WTC11 (cell line): ENCODE measurements at regions not wholly inside any gene's neighbourhood (a gene's known extent, or its start where the extent isn't known, plus 50 kb on each side); places are given as distances from the start of the nearest gene placed in this dataset.

ENCODE experiments used
- ATAC-seq: fragments of 200-7000 bp; cut with Tn5 transposase; 2 replicates; pipeline ENCODE4 v1.10.0; 2021; ENCODE audit warnings: mild to moderate bottlenecking, moderate library complexity
- CTCF ChIA-PET: fragments of 300-600 bp; sonication (Branson Sonifier 250); formaldehyde crosslinking; loops from one replicate; lab custom pipeline; 2021; ENCODE audit warnings: antibody characterized with exemption; lab: Charles Lee
- POLR2A ChIA-PET: fragments of 350-600 bp; sonication (Branson Sonifier 250); formaldehyde crosslinking; loops from one replicate; lab custom pipeline; 2021; ENCODE audit warnings: antibody characterized with exemption; lab: Charles Lee
- DNase-seq: peaks from one replicate; pipeline ENCODE4 v3.0.0; 2021; ENCODE audit warnings: low spot score
- H3K27ac Mint-ChIP-seq: 2 replicates; pipeline ENCODE4 v1.8.0; 2021; ENCODE audit warnings: mixed read lengths
- H3K27me3 Mint-ChIP-seq: 2 replicates; pipeline ENCODE4 v1.8.0; 2021; ENCODE audit warnings: low read depth, mild to moderate bottlenecking, moderate library complexity, mixed read lengths
- H3K36me3 Mint-ChIP-seq: 2 replicates; pipeline ENCODE4 v1.8.0; 2021; ENCODE audit warnings: mixed read lengths
- H3K4me1 Mint-ChIP-seq: 2 replicates; pipeline ENCODE4 v1.8.0; 2022; ENCODE audit warnings: mixed read lengths
- H3K4me3 Mint-ChIP-seq: 2 replicates; pipeline ENCODE4 v1.8.0; 2021; ENCODE audit warnings: mild to moderate bottlenecking, moderate library complexity, mixed read lengths
- H3K9me3 Mint-ChIP-seq: 2 replicates; pipeline ENCODE4 v1.8.0; 2021; ENCODE audit warnings: mixed read lengths
- ATF1 ChIP-seq: sonication (generic); formaldehyde crosslinking; IDR thresholded peaks from 2 replicates; pipeline ENCODE4 v1.8.1; 2023; ENCODE audit warnings: mild to moderate bottlenecking, moderate library complexity, missing genetic modification reagents
- CREB1 ChIP-seq: sonication (generic); formaldehyde crosslinking; IDR thresholded peaks from 2 replicates; pipeline ENCODE4 v1.8.0; 2023; ENCODE audit warnings: mild to moderate bottlenecking, missing genetic modification reagents
- CTCF ChIP-seq: fragments of 200-600 bp; IDR thresholded peaks from 2 replicates; pipeline ENCODE4 v1.8.0; 2022; ENCODE audit warnings: antibody characterized with exemption
- ELF4 ChIP-seq: sonication (generic); formaldehyde crosslinking; IDR thresholded peaks from 2 replicates; pipeline ENCODE4 v1.8.1; 2022; ENCODE audit warnings: low read depth, mild to moderate bottlenecking, moderate library complexity, missing genetic modification reagents
- EMX1 ChIP-seq: fragments of 250-450 bp; sonication (Bioruptor Pico); IDR thresholded peaks from 2 replicates; pipeline ENCODE4 v1.8.0; 2021; ENCODE audit warnings: mild to moderate bottlenecking
- GABPB1 ChIP-seq: sonication (generic); formaldehyde crosslinking; IDR thresholded peaks from 2 replicates; pipeline ENCODE4 v1.8.1; 2023; ENCODE audit warnings: mild to moderate bottlenecking, missing genetic modification reagents
- GRHL2 ChIP-seq: fragments of 250-450 bp; sonication (Bioruptor Pico); IDR thresholded peaks from 2 replicates; pipeline ENCODE4 v1.8.0; 2022; ENCODE audit warnings: mild to moderate bottlenecking, moderate library complexity; ENCODE audit not compliant: insufficient replicate concordance, severe bottlenecking
- GTF2I ChIP-seq: fragments of 250-450 bp; sonication (Bioruptor Pico); conservative IDR thresholded peaks from 2 replicates; pipeline ENCODE4 v1.4.0; 2021; ENCODE audit warnings: mild to moderate bottlenecking
- JAZF1 ChIP-seq: fragments of 250-450 bp; sonication (Bioruptor Pico); IDR thresholded peaks from 2 replicates; pipeline ENCODE4 v1.9.0; 2021; ENCODE audit warnings: moderate library complexity, mild to moderate bottlenecking, inconsistent platforms
- NFATC4 ChIP-seq: fragments of 250-450 bp; sonication (Bioruptor Pico); IDR thresholded peaks from 2 replicates; pipeline ENCODE4 v1.9.0; 2021; ENCODE audit warnings: mild to moderate bottlenecking
- NFYB ChIP-seq: sonication (generic); formaldehyde crosslinking; conservative IDR thresholded peaks from 2 replicates; pipeline ENCODE4 v1.8.0; 2022; ENCODE audit warnings: low read depth, missing genetic modification reagents
- SMAD4 ChIP-seq: sonication (generic); formaldehyde crosslinking; IDR thresholded peaks from 2 replicates; pipeline ENCODE4 v1.8.0; 2022; ENCODE audit warnings: mild to moderate bottlenecking, missing genetic modification reagents
- TP53 ChIP-seq: sonication (generic); formaldehyde crosslinking; IDR thresholded peaks from 2 replicates; pipeline ENCODE4 v1.8.1; 2023; ENCODE audit warnings: mild to moderate bottlenecking, missing genetic modification reagents
- ZBTB21 ChIP-seq: sonication (generic); formaldehyde crosslinking; IDR thresholded peaks from 2 replicates; pipeline ENCODE4 v1.8.1; 2023; ENCODE audit warnings: mild to moderate bottlenecking, missing genetic modification reagents, borderline replicate concordance
- ZNF138 ChIP-seq: sonication (generic); formaldehyde crosslinking; conservative IDR thresholded peaks from 2 replicates; pipeline ENCODE4 v1.8.1; 2022; ENCODE audit warnings: mild to moderate bottlenecking, moderate library complexity, missing genetic modification reagents
- ZNF263 ChIP-seq: sonication (generic); formaldehyde crosslinking; IDR thresholded peaks from 2 replicates; pipeline ENCODE4 v1.8.1; 2022; ENCODE audit warnings: low read depth, mild to moderate bottlenecking, moderate library complexity, missing genetic modification reagents
- ZNF532 ChIP-seq: fragments of 250-450 bp; sonication (Bioruptor Pico); IDR thresholded peaks from 2 replicates; pipeline ENCODE4 v1.9.0; 2021; ENCODE audit warnings: mild to moderate bottlenecking, borderline replicate concordance
- ZNF671 ChIP-seq: fragments of 250-450 bp; sonication (Bioruptor Pico); IDR thresholded peaks from 2 replicates; pipeline ENCODE4 v1.8.0; 2021; ENCODE audit warnings: mild to moderate bottlenecking
- TF ChIP-seq, protein P1 (sequence below): sonication (generic); formaldehyde crosslinking; IDR thresholded peaks from 2 replicates; pipeline ENCODE4 v1.8.1; 2023; ENCODE audit warnings: mild to moderate bottlenecking, missing genetic modification reagents
- TF ChIP-seq, protein P2 (sequence below): sonication (generic); formaldehyde crosslinking; IDR thresholded peaks from 2 replicates; pipeline ENCODE4 v1.8.1; 2022; ENCODE audit warnings: low read depth, missing genetic modification reagents, borderline replicate concordance

GRCh38 chr3:8286086-8286485 lies 215.5 kb upstream of the LMCD1 start:
- POLR2A ChIA-PET, result interaction anchor here (0.5 kb wide), 1 partner anchor 202 kb away, joined by 3 read pairs; no protein-coding TSS in a partner anchor
- Mint-ChIP-seq H3K27me3 (no peaks in the 10 kb centered on the region), H3K4me1 (peaks cover 21% of the 10 kb centered on the region)
- no peak for TF ChIP-seq CTCF
- TF ChIP-seq TP53, result no peak
- TF ChIP-seq ZNF138 (CRISPR knock-in tag), result no peak
- no peak for TF ChIP-seq JAZF1 (CRISPR knock-in tag)
- TF ChIP-seq NFYB (CRISPR knock-in tag), result no peak
- TF ChIP-seq, all 79 proteins: peak for 0
- H3K4me3 Mint-ChIP-seq, result no peak overlapping the region
- CTCF ChIA-PET, result interaction anchor here (0.7 to 1.2 kb wide), 2 partner anchors 46 to 175 kb away, joined by 3 to 4 read pairs; no protein-coding TSS in a partner anchor
- H3K27ac Mint-ChIP-seq, result no peak overlapping the region
- ATAC-seq (no peak), DNase-seq (no peak)
- H3K9me3 Mint-ChIP-seq, result peaks cover 16% of the 10 kb centered on the region
- no peaks in the 10 kb centered on the region for H3K36me3 Mint-ChIP-seq

- no peaks in the 10 kb centered on the region for H3K27me3 Mint-ChIP-seq
- TF ChIP-seq ELF4 (CRISPR knock-in tag), result no peak
- no peak for TF ChIP-seq SMAD4
- no peak for TF ChIP-seq EMX1 (CRISPR knock-in tag)
- no peak for TF ChIP-seq ZNF671 (CRISPR knock-in tag)
- TF ChIP-seq GABPB1 (CRISPR knock-in tag), result no peak
- TF ChIP-seq ZNF532, result no peak
- no peak for TF ChIP-seq ATF1 (CRISPR knock-in tag)
- no peak for TF ChIP-seq ZBTB21 (CRISPR knock-in tag)
- TF ChIP-seq GTF2I, result no peak
- TF ChIP-seq, protein P1, sequence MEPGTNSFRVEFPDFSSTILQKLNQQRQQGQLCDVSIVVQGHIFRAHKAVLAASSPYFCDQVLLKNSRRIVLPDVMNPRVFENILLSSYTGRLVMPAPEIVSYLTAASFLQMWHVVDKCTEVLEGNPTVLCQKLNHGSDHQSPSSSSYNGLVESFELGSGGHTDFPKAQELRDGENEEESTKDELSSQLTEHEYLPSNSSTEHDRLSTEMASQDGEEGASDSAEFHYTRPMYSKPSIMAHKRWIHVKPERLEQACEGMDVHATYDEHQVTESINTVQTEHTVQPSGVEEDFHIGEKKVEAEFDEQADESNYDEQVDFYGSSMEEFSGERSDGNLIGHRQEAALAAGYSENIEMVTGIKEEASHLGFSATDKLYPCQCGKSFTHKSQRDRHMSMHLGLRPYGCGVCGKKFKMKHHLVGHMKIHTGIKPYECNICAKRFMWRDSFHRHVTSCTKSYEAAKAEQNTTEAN (CRISPR knock-in tag), result no peak
- TF ChIP-seq GRHL2 (CRISPR knock-in tag), result no peak
- no peak for TF ChIP-seq CREB1
- TF ChIP-seq, protein P2, sequence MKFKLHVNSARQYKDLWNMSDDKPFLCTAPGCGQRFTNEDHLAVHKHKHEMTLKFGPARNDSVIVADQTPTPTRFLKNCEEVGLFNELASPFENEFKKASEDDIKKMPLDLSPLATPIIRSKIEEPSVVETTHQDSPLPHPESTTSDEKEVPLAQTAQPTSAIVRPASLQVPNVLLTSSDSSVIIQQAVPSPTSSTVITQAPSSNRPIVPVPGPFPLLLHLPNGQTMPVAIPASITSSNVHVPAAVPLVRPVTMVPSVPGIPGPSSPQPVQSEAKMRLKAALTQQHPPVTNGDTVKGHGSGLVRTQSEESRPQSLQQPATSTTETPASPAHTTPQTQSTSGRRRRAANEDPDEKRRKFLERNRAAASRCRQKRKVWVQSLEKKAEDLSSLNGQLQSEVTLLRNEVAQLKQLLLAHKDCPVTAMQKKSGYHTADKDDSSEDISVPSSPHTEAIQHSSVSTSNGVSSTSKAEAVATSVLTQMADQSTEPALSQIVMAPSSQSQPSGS, result no peak
- TF ChIP-seq ZNF263 (CRISPR knock-in tag), result no peak
- no peak for TF ChIP-seq NFATC4 (CRISPR knock-in tag)
- DNase-seq, result no peak
- H3K27ac Mint-ChIP-seq, result peak overlapping the region; percentile 53; the same call in 1 of the 2 replicates
- H3K4me3 Mint-ChIP-seq, result no peak overlapping the region
- ChIA-PET CTCF (interaction anchor here (0.7 to 1.4 kb wide), 3 partner anchors 8 to 176 kb away, joined by 3 to 4 read pairs (median 3); no protein-coding TSS in a partner anchor), POLR2A (interaction anchor here (0.5 to 0.6 kb wide), 2 partner anchors 8 to 203 kb away, joined by 3 read pairs; no protein-coding TSS in a partner anchor)
- peaks cover 17% of the 10 kb centered on the region for H3K4me1 Mint-ChIP-seq
- peaks cover 16% of the 10 kb centered on the region for H3K9me3 Mint-ChIP-seq
- no peaks in the 10 kb centered on the region for H3K36me3 Mint-ChIP-seq
- ATAC-seq, result peak; percentile 64
Observed at GRCh38 chr3:8286749-8287148, 214.9 kb upstream of the LMCD1 start.
